ENCODE measurements at regions not wholly inside any gene's neighbourhood (a gene's known extent, or its start where the extent isn't known, plus 50 kb on each side); places are given as distances from the start of the nearest gene placed in this dataset.

DNA sequence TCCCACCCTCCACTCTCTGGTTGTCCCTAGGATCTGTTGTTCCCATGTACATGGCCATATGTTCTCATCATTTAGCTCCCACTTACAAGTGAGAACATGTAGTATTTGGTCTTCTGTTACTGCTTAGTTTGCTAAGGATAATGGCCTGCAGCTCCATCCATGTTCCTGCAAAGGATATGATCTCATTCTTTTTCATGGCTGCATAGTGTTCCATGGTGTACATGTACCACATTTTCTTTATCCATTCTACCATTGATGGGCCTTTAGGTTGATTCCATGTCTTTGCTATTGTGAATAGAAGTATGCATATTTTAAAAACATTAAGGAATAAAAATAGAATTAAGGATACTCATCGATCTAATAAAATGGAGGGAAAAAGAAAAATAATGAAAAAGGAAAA, 278.4 kb downstream of the MBNL1 start:
- TF ChIP-seq, protein P1, sequence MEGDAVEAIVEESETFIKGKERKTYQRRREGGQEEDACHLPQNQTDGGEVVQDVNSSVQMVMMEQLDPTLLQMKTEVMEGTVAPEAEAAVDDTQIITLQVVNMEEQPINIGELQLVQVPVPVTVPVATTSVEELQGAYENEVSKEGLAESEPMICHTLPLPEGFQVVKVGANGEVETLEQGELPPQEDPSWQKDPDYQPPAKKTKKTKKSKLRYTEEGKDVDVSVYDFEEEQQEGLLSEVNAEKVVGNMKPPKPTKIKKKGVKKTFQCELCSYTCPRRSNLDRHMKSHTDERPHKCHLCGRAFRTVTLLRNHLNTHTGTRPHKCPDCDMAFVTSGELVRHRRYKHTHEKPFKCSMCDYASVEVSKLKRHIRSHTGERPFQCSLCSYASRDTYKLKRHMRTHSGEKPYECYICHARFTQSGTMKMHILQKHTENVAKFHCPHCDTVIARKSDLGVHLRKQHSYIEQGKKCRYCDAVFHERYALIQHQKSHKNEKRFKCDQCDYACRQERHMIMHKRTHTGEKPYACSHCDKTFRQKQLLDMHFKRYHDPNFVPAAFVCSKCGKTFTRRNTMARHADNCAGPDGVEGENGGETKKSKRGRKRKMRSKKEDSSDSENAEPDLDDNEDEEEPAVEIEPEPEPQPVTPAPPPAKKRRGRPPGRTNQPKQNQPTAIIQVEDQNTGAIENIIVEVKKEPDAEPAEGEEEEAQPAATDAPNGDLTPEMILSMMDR (IDR thresholded peaks at IDR 0.05; ENCODE audit: poor library complexity) = no peak
- TF ChIP-seq EZH2phosphoT487 (IDR thresholded peaks at IDR 0.05; ENCODE audit: low read depth, severe bottlenecking, unreplicated experiment) (no peak), EZH2 (IDR thresholded peaks at IDR 0.05; ENCODE audit: borderline replicate concordance) (no peak)

Measured in hepatocyte (in vitro differentiated cells).